H1 (cell line): ENCODE measurements at regions not wholly inside any gene's neighbourhood (a gene's known extent, or its start where the extent isn't known, plus 50 kb on each side); places are given as distances from the start of the nearest gene placed in this dataset.

Experiments used
- SP1 ChIP-seq: IDR thresholded peaks from 2 replicates; pipeline ENCODE4 v1.6.1; 2011; ENCODE audit warnings: low read depth, low read length
- YY1 ChIP-seq: IDR thresholded peaks from 2 replicates; pipeline ENCODE4 v1.6.1; 2011; ENCODE audit warnings: low read depth, mild to moderate bottlenecking, low read length
- TF ChIP-seq, protein P1 (sequence below), 3 experiments: IDR thresholded peaks; 1 replicate in 2 of 3; 2 replicates in 1 of 3; pipeline versions ENCODE4 v1.5.1 to v1.6.1; 2011; ENCODE audit warnings: low read length in 3 of 3, mild to moderate bottlenecking in 3 of 3, inconsistent platforms in 2 of 3, low read depth in 1 of 3, moderate library complexity in 1 of 3; ENCODE audit not compliant: insufficient read depth in 1 of 3; ENCODE audit errors: control extremely low read depth in 1 of 3

GRCh38 chr1:181187337-181188126 is 99.0 kb downstream of the IER5 start (continued):
- TF ChIP-seq, protein P1, sequence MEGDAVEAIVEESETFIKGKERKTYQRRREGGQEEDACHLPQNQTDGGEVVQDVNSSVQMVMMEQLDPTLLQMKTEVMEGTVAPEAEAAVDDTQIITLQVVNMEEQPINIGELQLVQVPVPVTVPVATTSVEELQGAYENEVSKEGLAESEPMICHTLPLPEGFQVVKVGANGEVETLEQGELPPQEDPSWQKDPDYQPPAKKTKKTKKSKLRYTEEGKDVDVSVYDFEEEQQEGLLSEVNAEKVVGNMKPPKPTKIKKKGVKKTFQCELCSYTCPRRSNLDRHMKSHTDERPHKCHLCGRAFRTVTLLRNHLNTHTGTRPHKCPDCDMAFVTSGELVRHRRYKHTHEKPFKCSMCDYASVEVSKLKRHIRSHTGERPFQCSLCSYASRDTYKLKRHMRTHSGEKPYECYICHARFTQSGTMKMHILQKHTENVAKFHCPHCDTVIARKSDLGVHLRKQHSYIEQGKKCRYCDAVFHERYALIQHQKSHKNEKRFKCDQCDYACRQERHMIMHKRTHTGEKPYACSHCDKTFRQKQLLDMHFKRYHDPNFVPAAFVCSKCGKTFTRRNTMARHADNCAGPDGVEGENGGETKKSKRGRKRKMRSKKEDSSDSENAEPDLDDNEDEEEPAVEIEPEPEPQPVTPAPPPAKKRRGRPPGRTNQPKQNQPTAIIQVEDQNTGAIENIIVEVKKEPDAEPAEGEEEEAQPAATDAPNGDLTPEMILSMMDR (IDR thresholded peaks at IDR 0.05; ENCODE audit: control extremely low read depth in 1 of 3, insufficient read depth in 1 of 3, low read depth in 1 of 3, low read length in 3 of 3) = no peak
- TF ChIP-seq SP1 (no peak), YY1 (no peak)
- TF ChIP-seq, all 59 proteins: peak for 0
